IMR-90 (cell line): ENCODE measurements at regions not wholly inside any gene's neighbourhood (a gene's known extent, or its start where the extent isn't known, plus 50 kb on each side); places are given as distances from the start of the nearest gene placed in this dataset.

Source experiments
- CEBPB ChIP-seq: IDR thresholded peaks from 2 replicates; pipeline ENCODE4 v1.6.1; 2012; ENCODE audit warnings: low read depth, low read length, improper control_type of control experiment
- CHD1 ChIP-seq: IDR thresholded peaks from 2 replicates; pipeline ENCODE4 v1.6.1; 2012; ENCODE audit warnings: low read depth, low read length, improper control_type of control experiment
- CTCF ChIP-seq: conservative IDR thresholded peaks from 2 replicates; pipeline ENCODE4 v1.5.1; 2012; ENCODE audit warnings: mild to moderate bottlenecking, low read depth, low read length, improper control_type of control experiment
- ELK1 ChIP-seq: fragments of 150-350 bp; IDR thresholded peaks from 2 replicates; pipeline ENCODE4 v1.6.1; 2016; ENCODE audit warnings: low read depth, mild to moderate bottlenecking, low read length, moderate library complexity, borderline replicate concordance
- MAFK ChIP-seq: IDR thresholded peaks from 2 replicates; pipeline ENCODE4 v1.6.1; 2012; ENCODE audit warnings: low read depth, low read length, improper control_type of control experiment
- MAZ ChIP-seq: IDR thresholded peaks from 2 replicates; pipeline ENCODE4 v1.6.1; 2012; ENCODE audit warnings: low read depth, mild to moderate bottlenecking, low read length, improper control_type of control experiment, moderate library complexity, borderline replicate concordance
- POLR2A ChIP-seq: IDR thresholded peaks from 2 replicates; pipeline ENCODE4 v1.6.1; 2012; ENCODE audit warnings: mild to moderate bottlenecking, low read depth, low read length
- RAD21 ChIP-seq: IDR thresholded peaks from 2 replicates; pipeline ENCODE4 v1.6.1; 2012; ENCODE audit warnings: low read length, improper control_type of control experiment
- RCOR1 ChIP-seq: IDR thresholded peaks from 2 replicates; pipeline ENCODE4 v1.6.1; 2012; ENCODE audit warnings: mild to moderate bottlenecking, low read length, improper control_type of control experiment; ENCODE audit not compliant: insufficient replicate concordance
- RFX5 ChIP-seq: IDR thresholded peaks from 2 replicates; pipeline ENCODE4 v1.8.0; 2012; ENCODE audit warnings: low read depth, mild to moderate bottlenecking, low read length, moderate library complexity
- SMC3 ChIP-seq: fragments of 150-350 bp; IDR thresholded peaks from 2 replicates; pipeline ENCODE4 v1.6.1; 2016; ENCODE audit warnings: low read depth, mild to moderate bottlenecking, antibody characterized with exemption, low read length, moderate library complexity
- USF2 ChIP-seq: fragments of 150-350 bp; IDR thresholded peaks from 2 replicates; pipeline ENCODE4 v1.6.1; 2017; ENCODE audit warnings: mild to moderate bottlenecking, antibody characterized with exemption, low read length, low read depth

- no peak for TF ChIP-seq USF2
- TF ChIP-seq CTCF, result no peak
- no peak for TF ChIP-seq RAD21
- no peak for TF ChIP-seq RCOR1
- TF ChIP-seq MAZ, result no peak
- TF ChIP-seq MAFK, result no peak
- no peak for TF ChIP-seq RFX5
- no peak for TF ChIP-seq POLR2A
- no peak for TF ChIP-seq ELK1
- TF ChIP-seq SMC3, result no peak
- no peak for TF ChIP-seq CHD1
- TF ChIP-seq CEBPB, result no peak
These were observed 129.1 kb downstream of the TSN start for GRCh38 chr2:121884511-121884921.
